Iris pigment epithelial cell (primary cell): ENCODE measurements at regions not wholly inside any gene's neighbourhood (a gene's known extent, or its start where the extent isn't known, plus 50 kb on each side); places are given as distances from the start of the nearest gene placed in this dataset.
"Not testable (repeated sequence)": the region's sequence is repeated elsewhere in the genome, so short reads cannot be mapped to it uniquely, and the experiment has no call there.

Source experiments
- DNase-seq: peaks from one replicate; pipeline ENCODE4 v3.0.0-alpha.2; 2011; ENCODE audit warnings: low read depth

GRCh38 chr2:84214455-84214854 lies 244.6 kb downstream of the SUCLG1 start:
- no peak for DNase-seq

- DNase-seq = no peak
Observed at GRCh38 chr2:84212611-84213314, 246.3 kb downstream of the SUCLG1 start.

DNA sequence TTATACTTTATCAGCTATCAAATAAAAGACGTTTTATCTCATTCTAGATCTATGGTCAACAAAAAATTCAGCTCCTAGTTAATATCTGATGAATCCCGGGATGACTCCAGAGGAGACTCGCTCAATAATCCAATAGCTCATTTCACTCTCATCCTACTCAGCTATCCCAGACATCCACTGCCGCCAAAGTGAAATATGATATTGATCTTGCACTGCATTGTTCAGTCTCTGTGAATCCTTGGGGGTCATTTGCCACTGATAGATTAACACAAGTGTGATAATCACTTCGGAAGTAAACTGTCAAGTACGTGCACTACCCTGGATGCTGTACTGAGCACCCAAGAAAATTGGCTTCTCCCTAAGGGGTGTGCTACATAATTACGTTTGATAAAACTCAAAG lies 249.1 kb downstream of the SUCLG1 start:
- DNase-seq = no peak

DNA sequence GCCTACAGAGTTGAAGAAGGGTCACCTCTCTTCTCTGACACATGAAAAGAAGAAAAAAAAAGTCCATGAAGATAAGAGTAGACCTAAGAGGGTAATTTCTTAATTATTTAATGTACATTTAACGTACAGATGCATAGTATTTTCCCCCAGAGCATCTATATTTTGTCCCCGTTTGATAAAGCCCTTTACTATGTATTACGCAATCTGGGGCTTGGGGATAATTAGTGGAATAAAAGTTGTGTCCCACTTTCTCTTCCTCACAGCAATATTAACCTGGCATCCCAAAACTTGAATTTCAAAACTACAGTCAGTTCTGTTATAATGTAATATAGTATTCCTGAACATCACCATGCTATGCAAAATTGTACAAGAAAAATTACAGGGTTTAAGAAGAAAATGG lies 254.1 kb downstream of the SUCLG1 start:
- no peak for DNase-seq

GRCh38 chr2:84202166-84202565 lies 256.9 kb downstream of the SUCLG1 start:
- DNase-seq = no peak

GRCh38 chr2:84201158-84201557 lies 257.9 kb downstream of the SUCLG1 start:
- no peak for DNase-seq

GRCh38 chr2:84197901-84198300 lies 261.2 kb downstream of the SUCLG1 start:
- DNase-seq = no peak

GRCh38 chr2:84194949-84195644 lies 264.0 kb downstream of the SUCLG1 start:
- DNase-seq = no peak

DNA sequence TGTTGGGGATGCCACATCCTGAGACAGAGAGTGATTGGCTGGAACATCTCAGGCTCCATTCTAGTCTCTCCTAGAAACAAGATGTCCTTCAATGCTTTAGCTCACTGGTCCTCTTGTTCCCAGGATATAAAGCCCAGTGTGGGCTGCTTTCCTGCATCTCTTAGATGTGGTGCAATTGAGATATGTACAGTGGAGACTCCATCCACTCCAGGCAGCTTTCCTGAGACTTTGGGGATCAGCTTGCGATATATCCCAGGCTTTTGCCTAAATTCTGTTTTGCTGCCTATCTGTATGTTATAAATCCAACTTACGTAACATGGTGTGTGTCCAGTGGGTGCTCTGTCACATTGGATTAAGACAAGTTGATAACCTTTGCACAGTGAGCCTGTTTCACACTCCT lies 264.9 kb downstream of the SUCLG1 start:
- no peak for DNase-seq

GRCh38 chr2:84187258-84187657 lies 271.8 kb downstream of the SUCLG1 start:
- no peak for DNase-seq

DNA sequence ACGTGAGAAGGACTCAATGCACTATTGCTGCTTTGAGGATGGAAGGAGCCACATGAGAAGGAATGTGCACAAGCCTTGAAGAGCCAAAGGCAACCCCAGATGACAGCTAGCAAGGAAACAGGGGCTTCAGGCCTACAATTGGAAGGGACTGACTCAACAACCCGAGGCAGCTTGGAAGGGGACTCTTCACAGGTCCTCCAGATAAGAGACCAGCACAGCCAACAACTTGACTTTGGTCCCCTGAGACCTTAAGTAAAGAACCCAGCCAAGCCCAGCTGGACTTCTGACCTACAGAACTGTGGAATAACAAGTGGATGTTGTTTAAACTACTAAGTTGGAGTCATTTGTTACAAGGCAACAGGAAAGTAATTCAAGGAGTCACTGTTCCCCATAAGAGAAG lies 277.2 kb downstream of the SUCLG1 start:
- DNase-seq = no peak

- DNase-seq = no peak
Observed at GRCh38 chr2:84177733-84178132, 281.3 kb downstream of the SUCLG1 start.

DNA sequence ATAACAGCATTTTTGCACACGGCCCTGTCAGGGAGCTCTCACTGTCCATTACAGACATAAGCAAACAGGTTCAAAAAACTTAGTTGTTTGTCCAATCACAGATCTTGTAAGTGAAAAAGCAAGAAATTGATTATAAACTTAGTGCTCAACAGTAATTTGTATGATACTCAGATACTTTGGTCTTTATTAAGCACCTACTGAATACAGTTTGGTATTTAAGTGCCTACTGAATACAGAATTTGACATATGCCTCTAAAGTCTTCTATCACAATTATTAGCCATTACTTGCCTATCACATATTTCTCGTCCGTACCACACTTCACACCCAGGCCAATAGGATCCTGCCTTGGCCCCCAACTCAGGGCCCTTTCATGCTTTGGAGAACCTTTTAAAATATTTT lies 283.1 kb downstream of the SUCLG1 start:
- no peak for DNase-seq

DNA sequence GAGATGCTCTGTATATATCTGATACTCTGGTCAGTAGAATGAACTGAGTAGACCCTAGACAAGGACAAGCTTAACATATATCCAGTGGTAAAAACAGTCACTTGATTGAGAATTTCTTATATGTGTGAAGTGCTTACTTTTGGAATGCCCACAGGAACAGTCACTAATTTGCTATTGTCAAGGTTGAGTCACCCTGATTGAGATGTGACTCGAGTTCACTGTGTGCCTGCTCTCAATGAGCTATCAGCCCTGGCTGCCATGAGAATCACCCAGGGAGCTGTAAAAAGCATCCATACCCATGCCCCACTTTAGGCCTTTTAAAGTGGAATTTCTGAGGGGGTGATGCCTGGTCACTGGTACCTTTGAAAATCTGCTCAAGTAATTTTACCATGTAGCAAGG lies 283.7 kb downstream of the SUCLG1 start:
- no peak for DNase-seq

- DNase-seq = no peak
Observed at GRCh38 chr2:84173041-84173440, 286.0 kb downstream of the SUCLG1 start.

- DNase-seq = no peak
Observed at GRCh38 chr2:84170979-84171378, 288.1 kb downstream of the SUCLG1 start.

DNA sequence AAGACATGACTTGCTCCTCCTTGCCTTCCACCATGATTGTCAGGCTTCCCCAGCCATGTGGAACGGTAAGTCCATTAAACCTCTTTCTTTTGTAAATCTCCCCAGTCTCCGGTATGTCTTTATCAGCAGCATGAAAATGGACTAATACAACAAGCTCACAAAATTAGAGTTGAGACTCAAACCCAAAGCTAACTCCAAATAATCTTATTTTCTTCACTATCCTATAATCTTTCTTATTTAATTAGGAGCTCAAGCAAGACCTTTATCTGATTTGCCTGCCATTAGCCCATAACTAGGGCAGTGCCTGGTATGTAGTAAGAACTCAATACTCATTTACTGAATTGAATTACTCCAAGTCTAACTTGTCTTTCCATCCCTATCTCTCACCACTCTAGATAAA lies 289.2 kb downstream of the SUCLG1 start:
- no peak for DNase-seq

- not testable (repeated sequence) for DNase-seq
Observed at GRCh38 chr2:84168552-84168951, 290.5 kb downstream of the SUCLG1 start.

GRCh38 chr2:84165256-84165655 lies 293.8 kb downstream of the SUCLG1 start:
- no peak for DNase-seq

GRCh38 chr2:84160453-84160852 lies 298.6 kb downstream of the SUCLG1 start:
- no peak for DNase-seq

DNA sequence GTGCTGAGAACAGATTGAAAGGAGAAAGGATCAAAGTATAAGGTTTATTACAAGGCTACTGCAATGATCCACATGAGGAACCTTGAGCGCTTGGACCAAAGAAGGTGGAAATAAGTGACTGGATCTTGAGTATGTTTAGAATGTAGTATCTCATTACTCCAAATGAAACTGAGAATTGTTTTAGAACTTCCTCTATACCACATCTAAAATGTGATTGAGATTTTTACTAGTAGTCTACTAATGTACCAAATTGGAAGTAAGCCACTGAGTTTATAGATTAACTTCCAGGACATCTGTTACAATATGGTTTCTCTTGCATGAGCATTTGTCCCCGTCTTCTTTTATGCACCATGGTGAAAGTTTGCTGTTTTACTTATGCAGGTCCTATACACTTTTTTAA lies 300.5 kb downstream of the SUCLG1 start:
- no peak for DNase-seq

DNA sequence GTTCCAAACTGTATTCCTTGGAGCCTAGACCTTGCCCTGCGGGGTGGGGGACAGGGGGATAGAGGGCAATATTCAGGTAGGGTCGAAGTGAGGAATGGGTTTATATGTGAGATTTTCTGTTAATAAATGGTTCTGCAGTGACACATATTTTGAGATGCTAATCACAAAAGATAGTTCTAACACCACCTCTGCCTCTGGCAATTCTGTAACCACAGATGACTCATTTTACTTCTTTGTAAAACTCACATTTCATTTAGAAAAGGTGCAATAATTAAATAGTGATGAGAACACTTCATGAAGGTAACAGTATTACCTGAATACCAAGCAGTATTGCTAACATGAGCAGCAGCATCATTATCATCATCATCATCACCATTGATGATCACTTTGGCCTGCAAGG lies 306.6 kb downstream of the SUCLG1 start:
- DNase-seq = no peak

GRCh38 chr2:84144345-84144744 lies 314.7 kb downstream of the SUCLG1 start:
- no peak for DNase-seq

DNA sequence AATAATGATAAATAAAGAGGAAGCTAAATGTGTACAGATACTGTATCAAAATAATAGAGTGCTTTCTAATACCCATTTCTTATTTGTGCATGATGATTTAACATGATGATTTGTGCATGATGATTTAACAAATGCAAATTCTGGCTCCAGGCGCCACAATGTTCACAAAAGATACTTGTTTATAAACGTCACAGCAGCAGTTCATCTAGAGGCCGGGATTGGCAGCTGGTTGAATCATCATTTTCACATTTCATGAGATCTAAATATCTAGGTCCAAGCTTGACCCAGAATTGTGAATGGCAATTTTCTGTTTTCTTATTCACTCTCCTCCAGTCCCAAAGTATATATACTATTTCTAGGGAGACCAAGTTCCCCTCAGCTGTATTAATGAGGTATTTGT lies 322.0 kb downstream of the SUCLG1 start:
- no peak for DNase-seq
